ENCODE measurements at regions not wholly inside any gene's neighbourhood (a gene's known extent, or its start where the extent isn't known, plus 50 kb on each side); places are given as distances from the start of the nearest gene placed in this dataset.

DNA sequence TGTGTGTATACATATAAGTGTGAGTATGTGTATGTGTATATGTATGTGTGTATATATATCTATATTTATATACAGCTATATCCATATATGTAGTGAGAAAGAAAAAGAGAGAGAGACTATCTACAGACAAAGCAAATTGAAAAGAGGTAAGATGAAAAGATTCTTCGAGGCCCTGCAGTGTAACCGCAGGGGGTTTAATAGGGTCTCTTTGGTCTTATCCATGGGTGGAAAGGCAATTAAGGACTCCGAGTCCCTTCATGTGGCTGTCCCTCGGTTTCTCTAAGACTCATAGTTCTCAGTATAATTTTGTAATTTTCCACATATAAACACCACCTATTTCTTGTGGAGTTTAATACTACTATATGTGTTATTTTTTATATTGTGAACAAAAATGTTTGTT is 50.6 kb upstream of the JAZF1 start:
- no peak for FAIRE-seq
- TF ChIP-seq, protein P1, sequence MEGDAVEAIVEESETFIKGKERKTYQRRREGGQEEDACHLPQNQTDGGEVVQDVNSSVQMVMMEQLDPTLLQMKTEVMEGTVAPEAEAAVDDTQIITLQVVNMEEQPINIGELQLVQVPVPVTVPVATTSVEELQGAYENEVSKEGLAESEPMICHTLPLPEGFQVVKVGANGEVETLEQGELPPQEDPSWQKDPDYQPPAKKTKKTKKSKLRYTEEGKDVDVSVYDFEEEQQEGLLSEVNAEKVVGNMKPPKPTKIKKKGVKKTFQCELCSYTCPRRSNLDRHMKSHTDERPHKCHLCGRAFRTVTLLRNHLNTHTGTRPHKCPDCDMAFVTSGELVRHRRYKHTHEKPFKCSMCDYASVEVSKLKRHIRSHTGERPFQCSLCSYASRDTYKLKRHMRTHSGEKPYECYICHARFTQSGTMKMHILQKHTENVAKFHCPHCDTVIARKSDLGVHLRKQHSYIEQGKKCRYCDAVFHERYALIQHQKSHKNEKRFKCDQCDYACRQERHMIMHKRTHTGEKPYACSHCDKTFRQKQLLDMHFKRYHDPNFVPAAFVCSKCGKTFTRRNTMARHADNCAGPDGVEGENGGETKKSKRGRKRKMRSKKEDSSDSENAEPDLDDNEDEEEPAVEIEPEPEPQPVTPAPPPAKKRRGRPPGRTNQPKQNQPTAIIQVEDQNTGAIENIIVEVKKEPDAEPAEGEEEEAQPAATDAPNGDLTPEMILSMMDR (IDR thresholded peaks at IDR 0.05; ENCODE audit: insufficient read depth, missing control alignments), result no peak

DNA sequence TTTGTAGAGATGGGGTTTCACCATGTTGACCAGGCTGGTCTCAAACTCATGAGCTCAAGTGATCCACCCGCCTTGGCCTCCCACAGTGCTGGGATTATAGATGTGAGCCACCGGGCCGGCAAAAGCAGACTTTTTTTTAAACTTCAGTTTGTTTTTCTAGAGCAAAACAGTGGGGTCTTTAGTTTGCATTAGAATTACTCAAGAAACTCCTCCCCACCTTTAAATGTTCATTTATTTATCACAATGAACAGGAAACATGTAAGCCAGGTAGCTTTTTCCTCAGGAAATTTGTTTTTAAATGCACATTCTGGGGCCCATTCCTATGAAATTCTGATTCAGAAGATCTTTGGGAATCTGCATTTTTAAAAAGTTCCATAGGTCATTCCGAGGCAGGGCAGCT is 56.0 kb upstream of the JAZF1 start:
- FAIRE-seq (no peak), DNase-seq (ENCODE audit: insufficient read length, low spot score) (no peak)
- TF ChIP-seq, protein P1 (IDR thresholded peaks at IDR 0.05; ENCODE audit: insufficient read depth, missing control alignments), result no peak

More for the DNA sequence above, 50.6 kb upstream of the JAZF1 start:
- DNase-seq (ENCODE audit: insufficient read length, low spot score), result no peak

DNA sequence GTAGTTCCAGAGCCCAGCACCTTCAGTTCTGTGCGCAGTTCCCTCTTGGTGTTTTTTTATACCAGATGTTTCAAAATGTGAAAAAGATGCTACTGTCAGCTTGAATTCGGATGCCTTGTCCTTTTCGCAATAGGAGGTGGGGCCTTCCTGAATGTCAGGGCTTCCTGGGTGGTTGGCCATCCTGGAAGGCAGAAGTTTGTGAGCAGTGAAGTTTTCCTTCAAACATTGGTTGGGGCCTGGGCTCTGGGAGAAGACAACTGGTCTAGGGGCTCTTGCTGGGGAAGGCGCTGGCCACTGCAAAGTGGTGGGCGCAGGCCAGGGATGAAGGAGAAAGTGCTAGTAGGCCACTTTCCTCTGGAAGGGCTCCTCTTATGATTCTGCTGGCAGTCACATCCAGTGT is 56.8 kb upstream of the JAZF1 start:
- no peak for DNase-seq (ENCODE audit: insufficient read length, low spot score)
- FAIRE-seq, result no peak
- TF ChIP-seq, protein P1 (IDR thresholded peaks at IDR 0.05; ENCODE audit: insufficient read depth, missing control alignments), result no peak

DNA sequence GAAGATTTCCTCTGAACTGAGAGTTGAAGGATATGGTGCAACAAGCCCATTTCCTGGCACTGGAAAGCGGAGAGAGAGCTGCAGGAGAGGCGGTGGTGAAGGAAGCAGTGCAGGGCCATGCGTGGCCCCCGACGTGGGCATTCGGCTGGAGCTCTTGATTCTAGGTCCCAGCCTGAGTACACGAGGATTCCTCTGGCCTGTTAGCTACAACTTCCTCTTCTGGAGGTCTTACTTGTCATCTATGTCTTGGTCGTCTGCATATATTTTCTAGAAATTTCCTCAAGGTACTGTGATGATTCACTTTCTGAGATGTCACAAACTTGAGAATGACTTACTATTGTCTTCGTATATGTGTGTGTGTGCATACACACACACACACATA is 59.2 kb upstream of the JAZF1 start:
- FAIRE-seq, result no peak
- DNase-seq (ENCODE audit: insufficient read length, low spot score), result no peak
- TF ChIP-seq, protein P1 (IDR thresholded peaks at IDR 0.05; ENCODE audit: insufficient read depth, missing control alignments), result no peak

DNA sequence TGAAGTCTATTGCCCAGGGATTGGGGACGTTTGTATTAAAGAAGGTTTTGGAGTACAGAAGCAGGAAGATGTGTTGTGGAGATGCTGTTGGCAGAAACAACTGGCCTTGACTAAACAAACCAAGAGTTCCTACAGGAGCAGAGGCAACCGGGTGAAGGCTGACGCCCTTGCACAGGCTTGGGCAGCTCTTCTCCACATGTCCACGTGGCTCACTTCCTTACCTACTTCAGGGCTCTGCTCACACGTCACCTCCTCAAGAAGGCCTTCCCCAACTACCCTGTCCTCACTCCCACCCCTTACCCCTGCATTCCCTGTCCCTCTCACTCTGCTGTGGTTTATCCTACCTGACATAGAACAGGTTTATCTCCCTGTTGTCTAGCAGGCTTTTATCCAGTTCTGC is 59.9 kb upstream of the JAZF1 start:
- TF ChIP-seq, protein P1 (IDR thresholded peaks at IDR 0.05; ENCODE audit: insufficient read depth, missing control alignments), result no peak
- no peak for FAIRE-seq
- no peak for DNase-seq (ENCODE audit: insufficient read length, low spot score)

DNA sequence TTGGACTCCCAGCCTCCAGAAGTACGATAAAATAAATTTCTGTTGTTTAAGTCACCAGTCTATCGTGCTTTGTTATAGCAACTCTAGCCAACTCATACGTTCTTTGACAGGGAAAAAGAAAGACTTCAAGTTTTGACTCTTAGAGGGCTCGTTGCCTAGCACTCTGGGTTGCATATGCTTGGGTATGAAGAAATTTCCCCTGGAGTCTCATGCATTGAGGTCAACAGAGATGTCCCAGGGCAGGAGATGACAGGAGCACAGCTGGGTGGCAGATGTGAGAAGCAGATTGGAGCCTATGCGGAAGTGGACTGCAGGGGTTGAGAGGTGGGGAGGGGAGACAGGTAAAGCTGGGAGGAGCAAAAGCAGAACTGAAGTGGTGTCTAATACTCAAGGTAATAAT is 63.3 kb upstream of the JAZF1 start:
- TF ChIP-seq, protein P1 (IDR thresholded peaks at IDR 0.05; ENCODE audit: insufficient read depth, missing control alignments), result no peak
- no peak for DNase-seq (ENCODE audit: insufficient read length, low spot score)

DNA sequence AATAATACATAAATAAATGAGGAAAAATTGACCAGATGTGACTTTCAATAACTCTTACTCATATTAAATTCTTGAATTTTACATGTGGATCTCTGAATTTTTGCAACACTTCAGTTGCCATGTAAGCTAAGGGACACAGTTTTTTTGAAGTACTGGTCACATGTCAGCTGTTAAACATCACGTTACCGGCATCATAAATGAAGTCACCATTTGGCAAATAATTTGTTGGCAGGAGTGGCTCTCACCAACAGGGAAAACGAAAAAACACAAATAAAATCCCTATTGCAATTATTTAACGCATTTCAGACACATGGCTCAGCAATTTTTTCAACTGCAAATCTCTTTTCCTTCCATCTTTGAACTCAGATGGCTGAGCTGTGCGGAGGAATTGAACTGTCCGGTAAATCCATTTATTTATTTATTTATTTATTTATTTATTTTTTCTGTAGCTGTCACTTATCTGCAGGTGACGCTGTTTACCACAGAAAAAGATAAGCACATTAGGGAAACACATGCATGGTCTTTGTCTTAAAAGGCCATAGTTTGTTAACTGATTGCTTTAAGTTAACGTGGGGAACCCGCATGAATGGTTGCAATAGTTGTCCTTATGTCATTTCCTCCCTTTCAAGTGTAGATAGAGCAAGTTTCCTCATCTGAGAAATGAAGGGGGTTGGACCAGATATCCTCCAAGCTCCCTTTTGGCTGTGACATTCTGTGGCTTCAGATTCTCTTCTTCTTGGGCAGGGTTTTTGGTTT is 64.7 kb upstream of the JAZF1 start:
- DNase-seq (ENCODE audit: insufficient read length, low spot score) (no peak), FAIRE-seq (no peak)
- TF ChIP-seq, protein P1 (IDR thresholded peaks at IDR 0.05; ENCODE audit: insufficient read depth, missing control alignments), result no peak

More for the DNA sequence above, 63.3 kb upstream of the JAZF1 start:
- no peak for FAIRE-seq
